HUES6 (cell line): ENCODE measurements at regions not wholly inside any gene's neighbourhood (a gene's known extent, or its start where the extent isn't known, plus 50 kb on each side); places are given as distances from the start of the nearest gene placed in this dataset.
"Not testable (repeated sequence)": the region's sequence is repeated elsewhere in the genome, so short reads cannot be mapped to it uniquely, and the experiment has no call there.

Experiments
- H3K27ac ChIP-seq: 2 replicates; pipeline ENCODE4 v1.7.0; 2013; ENCODE audit warnings: low read depth, mild to moderate bottlenecking, low read length, inconsistent platforms
- H3K27me3 ChIP-seq: 2 replicates; pipeline ENCODE4 v1.6.1; 2013; ENCODE audit warnings: low read length; ENCODE audit not compliant: control insufficient read depth, insufficient read depth
- H3K36me3 ChIP-seq: 2 replicates; pipeline ENCODE4 v1.6.1; 2013; ENCODE audit warnings: low read length; ENCODE audit not compliant: control insufficient read depth, insufficient read depth
- H3K4me1 ChIP-seq: 2 replicates; pipeline ENCODE4 v1.6.1; 2013; ENCODE audit warnings: low read length; ENCODE audit not compliant: control insufficient read depth, insufficient read depth
- H3K4me3 ChIP-seq: 2 replicates; pipeline ENCODE4 v1.5.1; 2013; ENCODE audit warnings: low read depth, low read length
- H3K9ac ChIP-seq: one replicate; pipeline ENCODE4 v1.6.1; 2013; ENCODE audit warnings: mild to moderate bottlenecking, low read length
- H3K9me3 ChIP-seq: 2 replicates; pipeline ENCODE4 v1.6.1; 2013; ENCODE audit warnings: low read depth, low read length; ENCODE audit not compliant: control insufficient read depth, insufficient read depth

GRCh38 chr11:116339306-116340098 is 433.3 kb downstream of the BUD13 start:
- H3K4me1 ChIP-seq: peaks cover 9% of the 10 kb centered on the region
- peaks cover 2% of the 10 kb centered on the region; the same call in 1 of the 2 replicates for H3K36me3 ChIP-seq
- no peaks in the 10 kb centered on the region for H3K27me3 ChIP-seq
- H3K9ac ChIP-seq: no peak overlapping the region
- peaks cover 8% of the 10 kb centered on the region; the same call in 1 of the 2 replicates for H3K9me3 ChIP-seq
- no peak overlapping the region for H3K4me3 ChIP-seq
- no peak overlapping the region for H3K27ac ChIP-seq

GRCh38 chr11:116338500-116338899 is 434.3 kb downstream of the BUD13 start:
- H3K4me3 ChIP-seq, H3K27me3 ChIP-seq, H3K9ac ChIP-seq, H3K27ac ChIP-seq, H3K36me3 ChIP-seq, H3K9me3 ChIP-seq: not testable (repeated sequence)
- H3K4me1 ChIP-seq: peaks cover 18% of the 10 kb centered on the region

- Histone ChIP-seq H3K27ac (no peak overlapping the region), H3K4me3 (no peak overlapping the region), H3K9me3 (peaks cover 8% of the 10 kb centered on the region; the same call in 1 of the 2 replicates), H3K36me3 (no peaks in the 10 kb centered on the region), H3K9ac (no peak overlapping the region), H3K4me1 (peaks cover 18% of the 10 kb centered on the region), H3K27me3 (no peaks in the 10 kb centered on the region)
Measured at GRCh38 chr11:116336540-116336939, 436.2 kb downstream of the BUD13 start.

- Histone ChIP-seq H3K4me1 (peaks cover 18% of the 10 kb centered on the region), H3K4me3 (no peak overlapping the region), H3K27ac (no peak overlapping the region), H3K9me3 (peaks cover 8% of the 10 kb centered on the region; the same call in 1 of the 2 replicates), H3K9ac (no peak overlapping the region), H3K36me3 (no peaks in the 10 kb centered on the region), H3K27me3 (no peaks in the 10 kb centered on the region)
Measured at GRCh38 chr11:116335891-116336290, 436.9 kb downstream of the BUD13 start.

DNA sequence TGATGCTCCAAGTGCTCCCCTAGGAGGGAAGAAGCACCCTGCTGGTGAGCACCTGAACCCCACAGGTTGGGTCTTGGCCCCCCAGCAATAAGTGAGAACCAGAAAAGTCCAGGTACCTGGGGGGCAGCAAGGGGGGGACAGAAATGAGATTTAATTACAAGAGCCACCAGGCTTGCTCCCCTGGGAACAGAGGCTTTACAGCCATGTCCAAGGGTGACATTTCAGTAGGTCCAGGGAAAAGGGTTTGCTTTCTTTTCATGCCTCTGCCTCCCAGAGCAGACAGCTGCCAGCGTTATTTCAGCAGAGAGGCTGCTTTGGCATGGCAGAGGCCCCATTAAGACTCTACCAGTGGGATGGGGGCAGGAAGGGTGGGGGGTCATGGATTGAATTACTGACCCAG is 437.7 kb downstream of the BUD13 start:
- Histone ChIP-seq H3K4me1 (peaks cover 18% of the 10 kb centered on the region), H3K9me3 (peaks cover 8% of the 10 kb centered on the region; the same call in 1 of the 2 replicates), H3K9ac (no peak overlapping the region), H3K27ac (no peak overlapping the region), H3K4me3 (no peak overlapping the region), H3K36me3 (no peaks in the 10 kb centered on the region), H3K27me3 (no peaks in the 10 kb centered on the region)

DNA sequence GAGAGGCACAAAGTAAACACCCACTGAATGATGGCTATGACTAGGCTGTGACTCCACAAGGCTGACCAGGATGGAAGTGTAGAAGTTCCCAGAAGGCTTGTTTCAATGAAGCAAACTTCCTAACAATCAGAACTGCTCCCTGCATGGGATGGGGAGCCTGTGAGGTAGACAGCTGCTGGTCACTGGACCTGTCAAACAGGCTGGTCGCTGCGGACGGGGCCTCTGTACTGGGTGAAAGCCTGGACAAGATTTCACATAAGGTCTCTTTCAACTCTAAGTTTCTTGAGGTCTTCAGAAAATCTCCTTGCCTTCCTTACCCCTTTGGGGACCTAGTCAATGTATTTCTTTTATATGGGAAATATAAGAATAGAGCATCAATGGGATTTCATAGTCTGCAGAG is 438.2 kb downstream of the BUD13 start:
- Histone ChIP-seq H3K27me3 (no peaks in the 10 kb centered on the region), H3K27ac (no peak overlapping the region), H3K9ac (no peak overlapping the region), H3K4me1 (peaks cover 18% of the 10 kb centered on the region), H3K36me3 (no peaks in the 10 kb centered on the region), H3K4me3 (no peak overlapping the region), H3K9me3 (peaks cover 8% of the 10 kb centered on the region; the same call in 1 of the 2 replicates)

DNA sequence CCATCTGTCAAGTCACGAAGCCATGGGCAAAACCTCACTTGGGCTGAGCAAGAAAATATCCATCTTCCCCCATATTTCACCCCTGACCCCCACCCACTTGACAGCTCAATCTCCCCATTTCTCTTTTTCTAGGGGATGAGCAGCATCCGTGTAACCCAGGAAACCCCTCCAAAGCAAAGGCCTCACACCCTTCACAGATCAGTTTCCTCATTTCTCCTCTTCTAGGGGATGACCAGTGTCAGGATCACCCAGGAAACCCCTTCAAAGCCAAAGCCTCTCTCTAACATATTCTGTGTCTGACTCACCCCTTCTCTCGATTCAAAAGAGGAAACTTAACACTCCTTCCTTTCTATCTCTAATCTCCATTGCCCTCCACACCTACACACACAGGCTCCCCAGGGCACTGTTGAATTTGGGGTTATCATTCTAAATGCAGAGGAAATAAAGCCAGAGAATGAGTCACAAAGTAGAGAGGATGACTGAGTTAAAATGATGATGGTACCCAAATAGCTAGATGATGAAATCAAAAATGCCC is 439.7 kb downstream of the BUD13 start:
- H3K27me3 ChIP-seq: no peaks in the 10 kb centered on the region
- H3K4me3 ChIP-seq: no peak overlapping the region
- H3K36me3 ChIP-seq: no peaks in the 10 kb centered on the region
- peaks cover 18% of the 10 kb centered on the region for H3K4me1 ChIP-seq
- no peak overlapping the region for H3K9ac ChIP-seq
- peaks cover 8% of the 10 kb centered on the region; the same call in 1 of the 2 replicates for H3K9me3 ChIP-seq
- H3K27ac ChIP-seq: no peak overlapping the region

DNA sequence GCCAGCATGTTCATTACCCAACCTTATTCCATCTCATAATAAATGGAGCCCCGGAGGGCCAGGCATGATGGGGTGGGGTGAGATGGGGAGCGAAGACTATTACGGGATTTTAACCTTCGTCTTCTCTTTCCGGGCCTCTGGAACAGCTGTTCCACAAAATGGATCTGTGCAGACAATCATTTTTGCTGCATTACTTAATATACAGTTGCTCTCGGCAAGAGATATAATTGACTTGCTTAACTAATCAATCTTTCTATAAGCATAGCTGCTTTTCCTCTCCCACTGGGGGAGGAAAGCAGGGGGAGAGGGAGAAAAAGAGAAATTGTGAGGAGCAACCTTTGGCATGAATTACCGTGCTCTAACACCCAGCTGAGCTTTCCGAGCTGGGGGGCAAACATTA is 440.4 kb downstream of the BUD13 start:
- Histone ChIP-seq H3K27me3 (no peaks in the 10 kb centered on the region), H3K9me3 (0 out of 2 replicates have a peak, but pooled peaks cover 2% of the 10 kb centered on the region), H3K9ac (no peak overlapping the region), H3K36me3 (no peaks in the 10 kb centered on the region), H3K27ac (no peak overlapping the region), H3K4me1 (peaks cover 18% of the 10 kb centered on the region), H3K4me3 (no peak overlapping the region)

- H3K9me3 ChIP-seq: no peaks in the 10 kb centered on the region
- H3K4me1 ChIP-seq: peaks cover 18% of the 10 kb centered on the region
- H3K27me3 ChIP-seq: no peaks in the 10 kb centered on the region
- H3K4me3 ChIP-seq: no peak overlapping the region
- no peak overlapping the region for H3K27ac ChIP-seq
- H3K9ac ChIP-seq: no peak overlapping the region
- H3K36me3 ChIP-seq: no peaks in the 10 kb centered on the region
Measured at GRCh38 chr11:116331381-116331780, 441.4 kb downstream of the BUD13 start.

DNA sequence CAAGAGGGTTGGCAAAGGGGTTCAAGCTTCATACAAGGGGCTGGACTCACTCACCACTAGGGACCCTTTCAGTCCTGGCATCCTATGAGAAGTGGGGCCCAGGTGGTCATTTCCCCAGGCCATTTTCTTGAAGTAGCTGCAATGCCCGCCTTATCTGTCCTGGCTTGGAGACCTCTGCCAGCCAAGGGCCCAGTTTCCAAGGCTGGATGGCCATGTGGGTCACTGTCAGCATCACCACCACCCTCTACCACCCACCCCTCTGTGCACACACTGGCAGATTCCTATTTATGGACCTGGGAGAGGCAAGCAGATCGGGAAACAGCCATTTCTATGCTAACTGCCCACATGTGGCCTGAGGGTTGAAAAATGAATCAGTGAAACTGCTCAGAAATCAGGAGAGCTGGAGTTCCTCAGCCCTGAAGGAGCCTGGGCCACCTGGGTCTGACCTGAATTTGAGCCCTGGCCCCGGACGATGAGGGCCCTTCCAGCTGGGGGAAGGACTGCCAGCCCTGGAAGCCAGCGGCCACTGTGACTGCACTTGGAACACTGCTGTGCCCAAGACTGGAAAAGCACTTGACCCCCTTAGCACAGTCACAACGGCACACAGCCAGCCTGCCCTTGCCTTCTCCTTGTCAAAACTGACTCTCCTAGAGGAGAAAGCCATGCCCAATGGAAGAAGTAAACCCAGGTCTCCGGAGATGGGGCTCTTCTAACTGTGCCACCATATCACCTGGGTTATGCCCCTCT is 442.2 kb downstream of the BUD13 start:
- Histone ChIP-seq H3K36me3 (no peaks in the 10 kb centered on the region), H3K27ac (no peak overlapping the region), H3K4me3 (no peak overlapping the region), H3K4me1 (peaks cover 14% of the 10 kb centered on the region), H3K9ac (no peak overlapping the region), H3K9me3 (no peaks in the 10 kb centered on the region), H3K27me3 (no peaks in the 10 kb centered on the region)
